SK-N-MC (cell line): ENCODE measurements at regions not wholly inside any gene's neighbourhood (a gene's known extent, or its start where the extent isn't known, plus 50 kb on each side); places are given as distances from the start of the nearest gene placed in this dataset.

Experiments
- EZH2 ChIP-seq: fragments of 200-600 bp; sonication (generic); IDR thresholded peaks from one replicate; pipeline ENCODE4 v1.6.1; 2017; ENCODE audit warnings: antibody characterized with exemption
- POLR2AphosphoS5 ChIP-seq: IDR thresholded peaks from 2 replicates; pipeline ENCODE4 v1.6.1; 2012; ENCODE audit warnings: mild to moderate bottlenecking, low read depth, low read length, borderline replicate concordance

GRCh38 chr2:114354199-114354598 lies 88.2 kb upstream of the DPP10 start:
- TF ChIP-seq EZH2 (no peak), POLR2AphosphoS5 (no peak)
